GM19395 (cell line): ENCODE measurements at regions not wholly inside any gene's neighbourhood (a gene's known extent, or its start where the extent isn't known, plus 50 kb on each side); places are given as distances from the start of the nearest gene placed in this dataset.
"Not testable (repeated sequence)": the region's sequence is repeated elsewhere in the genome, so short reads cannot be mapped to it uniquely, and the experiment has no call there.

Experiments used
- ATAC-seq: cut with Tn5 transposase; IDR thresholded peaks from one replicate; pipeline ENCODE4 v1.9.1; 2021; ENCODE audit warnings: mild to moderate bottlenecking, moderate library complexity; ENCODE audit not compliant: unreplicated experiment

- peak; percentile 62 for ATAC-seq
Measured at GRCh38 chr10:128178302-128178958, 52.2 kb upstream of the MKI67 start.

- no peak for ATAC-seq
Measured at GRCh38 chr10:128180843-128181242, 54.6 kb upstream of the MKI67 start.

DNA sequence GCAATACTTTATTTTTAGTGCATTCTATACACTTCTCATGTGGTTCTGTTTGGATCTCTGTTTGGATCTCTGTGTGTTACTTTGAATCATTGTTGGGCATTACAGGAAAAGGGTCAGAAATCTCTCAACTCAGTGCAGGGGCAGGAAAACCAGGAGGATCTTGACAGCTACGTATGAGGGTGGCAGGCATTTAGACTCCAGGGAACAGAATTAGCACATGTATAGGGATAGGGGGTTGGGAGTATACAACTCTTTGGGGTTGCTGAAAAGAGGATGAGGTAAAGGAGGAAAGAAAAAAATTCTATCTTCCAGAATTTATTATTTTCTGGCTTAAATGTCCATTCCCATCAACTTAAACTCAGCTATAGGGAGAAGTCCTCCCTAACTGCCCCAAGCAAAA lies 59.4 kb upstream of the MKI67 start:
- ATAC-seq = no peak

GRCh38 chr10:128186959-128187787 lies 61.0 kb upstream of the MKI67 start:
- no peak for ATAC-seq

DNA sequence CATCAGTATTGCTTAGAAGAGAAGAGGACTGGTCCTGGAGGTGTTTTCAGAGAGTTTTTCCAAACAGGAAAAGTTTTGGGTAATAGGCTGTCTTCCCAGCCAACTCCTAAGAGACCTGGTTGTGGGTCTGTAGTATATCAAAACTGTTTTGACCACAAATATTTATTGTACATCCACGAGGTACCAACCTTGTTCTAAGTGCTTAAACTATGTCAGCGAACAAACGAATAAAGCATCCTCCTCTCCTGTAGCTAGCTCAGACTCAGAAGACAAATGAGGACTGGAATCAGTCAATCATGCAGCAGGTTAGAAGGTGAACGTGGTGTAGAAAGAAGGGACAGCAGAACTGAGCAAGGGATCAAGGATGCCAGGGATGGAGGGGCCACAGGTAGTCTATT lies 61.6 kb upstream of the MKI67 start:
- no peak for ATAC-seq

GRCh38 chr10:128189176-128189575 lies 63.0 kb upstream of the MKI67 start:
- ATAC-seq = no peak

DNA sequence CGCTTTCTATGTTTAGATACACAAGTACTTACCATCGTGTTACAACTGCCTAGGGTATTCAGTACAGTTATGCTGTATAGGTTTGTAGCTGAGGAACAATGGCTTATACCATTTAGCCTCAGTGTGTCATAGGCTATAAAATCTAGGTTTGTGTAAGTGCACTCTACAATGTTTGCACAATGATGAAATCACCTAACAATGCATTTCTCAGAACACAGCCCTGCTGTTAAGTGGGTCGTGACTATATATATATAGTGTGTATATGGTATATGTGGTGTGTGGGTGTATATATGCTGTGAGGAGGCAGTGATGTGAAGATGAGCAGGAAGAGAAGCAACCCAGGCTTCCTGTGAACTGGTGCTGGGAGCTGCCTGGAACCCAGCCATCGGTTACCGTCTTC lies 65.6 kb upstream of the MKI67 start:
- no peak for ATAC-seq

- ATAC-seq = not testable (repeated sequence)
Measured at GRCh38 chr10:128201826-128202225, 75.6 kb upstream of the MKI67 start.

DNA sequence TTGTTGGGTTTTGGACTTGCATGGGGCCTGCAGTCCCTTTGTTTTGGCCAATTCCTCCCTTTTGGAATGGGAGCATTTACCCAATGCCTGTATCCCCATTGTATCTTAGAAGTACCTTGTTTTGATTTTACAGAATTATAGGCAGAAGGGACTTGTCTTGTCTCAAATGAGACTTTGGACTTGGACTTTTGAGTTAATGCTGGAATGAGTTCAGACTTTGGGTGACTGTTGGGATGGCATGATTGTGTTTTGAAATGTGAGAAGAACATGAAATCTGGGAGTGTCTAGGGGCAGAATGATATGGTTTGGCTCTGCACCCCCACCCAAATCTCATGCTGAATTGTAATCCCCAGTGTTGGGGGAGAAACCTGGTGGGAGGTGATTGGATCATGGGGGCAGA lies 76.8 kb upstream of the MKI67 start:
- ATAC-seq = no peak

DNA sequence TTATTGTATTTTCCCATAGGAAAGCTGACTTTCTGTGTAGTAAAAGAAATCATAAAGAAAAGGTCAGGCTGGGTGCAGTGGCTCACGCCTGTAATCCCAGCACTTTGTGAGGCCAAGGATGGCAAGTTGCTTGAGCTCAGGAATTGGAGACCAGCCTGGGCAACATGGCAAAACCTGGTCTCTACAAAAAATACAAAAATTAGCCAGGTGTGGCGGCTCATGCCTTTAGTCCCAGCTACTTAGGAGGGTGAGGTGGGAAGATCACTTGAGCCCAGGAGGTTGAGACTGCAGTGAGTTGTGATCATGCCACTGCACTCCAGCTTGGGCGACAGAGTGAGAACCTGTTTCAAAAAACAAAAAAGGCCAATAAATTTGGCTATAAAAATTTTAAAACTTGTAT lies 79.4 kb upstream of the MKI67 start:
- not testable (repeated sequence) for ATAC-seq

GRCh38 chr10:128206676-128207075 lies 80.5 kb upstream of the MKI67 start:
- ATAC-seq = no peak

DNA sequence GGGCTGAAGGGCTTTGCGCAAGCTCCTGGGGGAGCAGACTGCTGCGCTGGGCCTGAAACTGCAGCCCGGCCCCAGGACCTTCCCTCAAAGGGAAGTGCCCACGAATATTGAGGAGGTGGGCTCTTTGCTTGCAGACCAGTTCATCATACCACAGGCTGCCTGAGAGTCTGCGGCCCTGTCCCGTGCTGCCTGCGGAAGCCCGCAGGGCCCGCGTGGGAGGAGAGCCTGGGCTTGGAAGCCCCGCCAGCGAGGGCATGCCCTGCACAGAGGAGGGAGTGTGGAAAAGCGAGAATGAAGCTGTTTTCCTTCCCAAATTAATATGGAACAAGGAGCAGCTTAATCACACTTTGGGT lies 83.6 kb upstream of the MKI67 start:
- no peak for ATAC-seq

DNA sequence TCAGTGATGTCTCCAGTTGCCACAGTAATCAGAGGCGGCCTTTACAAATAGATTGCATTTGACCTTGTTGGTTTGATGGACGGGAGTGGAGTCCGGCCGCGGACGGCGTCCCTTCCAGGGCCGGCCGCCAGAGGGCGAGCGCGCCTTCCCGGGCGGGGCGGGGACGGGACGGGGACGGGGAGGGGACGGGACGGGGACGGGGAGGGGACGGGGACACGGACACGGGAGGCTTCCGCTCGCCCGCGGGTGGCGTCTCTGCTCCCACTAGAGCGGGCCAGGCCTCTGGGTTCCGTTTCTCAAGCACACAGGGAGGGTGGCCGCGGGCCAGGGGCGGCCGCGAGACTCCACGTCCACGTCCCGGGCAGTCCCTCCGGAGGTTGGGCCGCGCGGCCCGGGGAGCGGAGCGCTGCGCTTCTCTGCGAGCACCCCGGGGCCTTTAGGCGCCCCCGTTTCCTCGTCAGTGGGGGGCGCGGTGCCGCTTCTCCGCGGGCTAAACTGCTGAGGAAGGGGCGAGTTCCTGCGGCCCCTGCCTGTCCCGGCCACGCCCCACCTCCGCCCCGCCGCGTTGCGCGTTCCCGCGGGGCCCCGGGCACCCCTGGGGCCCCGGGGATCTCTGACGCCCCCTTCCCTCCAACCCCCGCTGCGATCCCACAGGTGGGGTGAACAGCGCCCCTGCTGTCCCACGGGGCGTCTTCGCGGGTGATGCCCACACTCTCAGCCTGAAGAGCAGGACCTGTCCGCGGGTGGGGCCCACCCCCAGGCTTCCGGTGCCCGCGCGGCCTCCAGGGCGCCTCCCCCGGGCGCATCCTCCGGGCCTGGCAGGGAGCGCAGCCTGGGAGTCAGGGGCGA lies 84.2 kb upstream of the MKI67 start:
- ATAC-seq = peak; percentile 56

DNA sequence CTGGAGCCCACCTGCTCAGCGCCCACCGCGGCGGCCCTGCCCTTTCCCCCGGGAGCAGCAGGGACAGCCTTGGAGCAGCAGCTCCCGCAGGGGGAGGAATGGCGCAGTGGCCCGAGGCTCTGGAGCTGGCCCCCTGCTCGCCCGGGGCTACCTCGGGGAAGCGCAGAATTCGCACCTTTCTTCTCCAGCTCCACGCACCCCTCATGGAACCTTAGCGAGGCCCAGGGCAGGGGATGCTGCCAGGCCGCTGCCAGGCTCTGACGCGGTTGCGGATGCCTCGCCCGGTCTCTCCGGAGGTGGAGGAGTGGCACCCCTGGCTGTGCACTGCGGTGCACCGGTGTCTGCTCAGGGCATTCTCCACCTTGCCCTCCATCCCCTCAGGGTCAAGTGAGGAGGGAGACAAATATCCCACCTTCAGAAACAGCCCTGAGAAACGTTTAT lies 84.9 kb upstream of the MKI67 start:
- no peak for ATAC-seq

DNA sequence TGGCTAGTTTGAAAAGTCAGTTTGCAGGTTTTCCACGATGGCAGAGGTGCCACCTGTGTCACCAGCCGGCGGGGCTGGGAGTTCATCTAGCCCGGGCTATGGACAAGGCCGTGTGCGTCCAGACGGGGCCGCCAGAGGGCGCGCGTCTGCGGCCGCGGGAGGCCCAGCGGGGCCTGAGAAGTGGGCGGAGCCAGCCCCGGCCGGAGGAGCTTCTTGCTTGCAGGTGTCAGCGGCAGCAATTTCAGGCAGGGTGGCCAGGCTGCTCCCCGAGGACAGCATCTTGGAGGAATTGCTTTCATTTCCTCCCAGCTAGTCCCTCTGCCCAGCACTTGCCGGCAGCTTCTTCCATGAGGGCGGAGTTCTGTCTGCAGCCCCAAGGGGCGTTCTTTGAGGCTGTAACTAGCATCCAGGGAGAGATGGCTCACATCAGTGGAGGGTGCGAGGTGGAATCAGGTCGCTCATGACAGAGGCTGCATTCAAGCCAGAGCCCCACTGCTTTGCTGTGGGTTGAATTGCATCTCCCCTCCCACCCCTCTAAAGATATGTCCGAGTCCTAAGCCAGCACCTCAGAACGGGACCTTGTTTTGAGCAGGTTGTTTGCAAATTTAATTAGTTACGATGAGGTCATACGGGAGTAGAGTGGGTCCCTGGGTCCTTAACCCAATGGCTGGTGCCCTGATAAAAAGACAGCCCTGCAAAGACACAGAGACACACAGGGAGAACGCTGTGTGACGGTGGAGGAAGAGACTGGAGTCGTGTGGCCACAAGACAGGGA lies 85.9 kb upstream of the MKI67 start:
- ATAC-seq = peak; percentile 93

DNA sequence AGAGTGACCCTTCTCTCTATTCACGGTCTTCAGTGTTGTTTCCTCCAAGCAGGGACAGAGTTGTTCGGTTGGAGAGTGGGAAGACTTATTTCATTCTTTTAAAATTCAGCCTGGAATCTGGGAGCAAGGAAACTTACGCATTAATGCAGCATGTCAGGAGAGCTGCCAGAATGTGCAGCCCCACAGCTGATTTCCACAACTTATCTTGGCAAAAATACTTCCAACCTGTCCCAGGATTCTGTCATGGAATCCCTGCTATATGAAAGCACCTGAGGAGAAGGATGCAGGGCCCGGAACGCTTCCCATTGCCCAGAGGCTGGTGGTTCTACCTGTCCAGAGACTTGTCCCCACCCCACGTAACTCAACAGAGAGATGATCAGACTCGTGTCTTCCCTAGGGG lies 86.9 kb upstream of the MKI67 start:
- ATAC-seq = no peak

GRCh38 chr10:128215733-128216132 lies 89.5 kb upstream of the MKI67 start:
- ATAC-seq = no peak

GRCh38 chr10:128217136-128217535 lies 90.9 kb upstream of the MKI67 start:
- no peak for ATAC-seq

GRCh38 chr10:128218161-128218560 lies 91.9 kb upstream of the MKI67 start:
- no peak for ATAC-seq

- no peak for ATAC-seq
Measured at GRCh38 chr10:128219295-128219694, 93.1 kb upstream of the MKI67 start.

DNA sequence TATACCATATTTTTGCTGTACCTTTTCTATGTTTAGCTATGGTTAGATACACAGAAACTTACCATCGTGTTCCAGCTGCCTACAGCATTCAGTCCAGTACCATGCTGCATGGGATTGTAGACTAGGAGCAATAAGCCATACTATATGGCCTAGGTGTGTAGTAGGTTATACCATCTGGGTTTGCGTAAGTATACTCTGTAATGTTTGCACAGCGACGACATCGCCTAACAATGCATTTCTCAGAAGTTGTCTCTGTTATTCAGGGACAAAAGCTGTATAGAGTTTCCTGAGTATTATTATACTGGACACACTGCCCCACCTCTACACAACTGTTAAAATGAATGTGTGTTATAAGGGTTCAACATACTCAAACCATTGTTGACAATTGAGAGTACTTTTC lies 93.8 kb upstream of the MKI67 start:
- no peak for ATAC-seq
